Omental fat pad (tissue), 3 donors: ENCODE measurements at regions not wholly inside any gene's neighbourhood (a gene's known extent, or its start where the extent isn't known, plus 50 kb on each side); places are given as distances from the start of the nearest gene placed in this dataset.
"Not testable (repeated sequence)": the region's sequence is repeated elsewhere in the genome, so short reads cannot be mapped to it uniquely, and the experiment has no call there.

Experiments used
- ATAC-seq: fragments of 150-250 bp; one replicate; pipeline ENCODE4 v1.9.1; 2016; ENCODE audit warnings: mild to moderate bottlenecking, moderate library complexity; ENCODE audit not compliant: low FRiP score
- DNase-seq: peaks from one replicate; pipeline ENCODE4 v3.0.0-alpha.2; 2019; ENCODE audit warnings: low spot score
- TF ChIP-seq, protein P1 (sequence below), 3 donors: fragments of 450-650 bp; IDR thresholded peaks; one replicate each; pipeline ENCODE4 v1.5.1; 2016 to 2017; ENCODE audit warnings: antibody characterized with exemption in 3 of 3, mild to moderate bottlenecking in 3 of 3, moderate library complexity in 2 of 3

DNA sequence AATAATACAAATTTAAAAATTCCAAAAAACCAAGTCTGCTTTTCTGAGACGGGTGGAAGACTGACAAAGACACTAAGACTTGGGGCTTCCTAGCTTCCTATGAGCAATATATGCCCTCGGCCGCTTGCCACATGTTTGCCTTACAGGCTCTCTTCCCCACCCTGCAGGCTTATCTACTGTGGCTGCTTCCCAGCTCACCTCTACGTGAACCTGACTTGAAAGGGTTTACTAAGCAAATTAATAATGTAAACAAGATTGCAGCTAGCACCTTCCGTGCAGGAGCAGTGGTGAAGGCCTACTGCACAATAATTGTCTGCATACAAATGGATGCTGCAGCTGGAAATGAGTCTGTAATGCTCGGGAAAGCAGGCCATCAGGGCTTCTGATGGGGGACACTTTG lies 152.9 kb upstream of the DAB1 start:
- TF ChIP-seq, protein P1, sequence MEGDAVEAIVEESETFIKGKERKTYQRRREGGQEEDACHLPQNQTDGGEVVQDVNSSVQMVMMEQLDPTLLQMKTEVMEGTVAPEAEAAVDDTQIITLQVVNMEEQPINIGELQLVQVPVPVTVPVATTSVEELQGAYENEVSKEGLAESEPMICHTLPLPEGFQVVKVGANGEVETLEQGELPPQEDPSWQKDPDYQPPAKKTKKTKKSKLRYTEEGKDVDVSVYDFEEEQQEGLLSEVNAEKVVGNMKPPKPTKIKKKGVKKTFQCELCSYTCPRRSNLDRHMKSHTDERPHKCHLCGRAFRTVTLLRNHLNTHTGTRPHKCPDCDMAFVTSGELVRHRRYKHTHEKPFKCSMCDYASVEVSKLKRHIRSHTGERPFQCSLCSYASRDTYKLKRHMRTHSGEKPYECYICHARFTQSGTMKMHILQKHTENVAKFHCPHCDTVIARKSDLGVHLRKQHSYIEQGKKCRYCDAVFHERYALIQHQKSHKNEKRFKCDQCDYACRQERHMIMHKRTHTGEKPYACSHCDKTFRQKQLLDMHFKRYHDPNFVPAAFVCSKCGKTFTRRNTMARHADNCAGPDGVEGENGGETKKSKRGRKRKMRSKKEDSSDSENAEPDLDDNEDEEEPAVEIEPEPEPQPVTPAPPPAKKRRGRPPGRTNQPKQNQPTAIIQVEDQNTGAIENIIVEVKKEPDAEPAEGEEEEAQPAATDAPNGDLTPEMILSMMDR (IDR thresholded peaks at IDR 0.05), result no peak
- DNase-seq (no peak), ATAC-seq (no peak)

DNA sequence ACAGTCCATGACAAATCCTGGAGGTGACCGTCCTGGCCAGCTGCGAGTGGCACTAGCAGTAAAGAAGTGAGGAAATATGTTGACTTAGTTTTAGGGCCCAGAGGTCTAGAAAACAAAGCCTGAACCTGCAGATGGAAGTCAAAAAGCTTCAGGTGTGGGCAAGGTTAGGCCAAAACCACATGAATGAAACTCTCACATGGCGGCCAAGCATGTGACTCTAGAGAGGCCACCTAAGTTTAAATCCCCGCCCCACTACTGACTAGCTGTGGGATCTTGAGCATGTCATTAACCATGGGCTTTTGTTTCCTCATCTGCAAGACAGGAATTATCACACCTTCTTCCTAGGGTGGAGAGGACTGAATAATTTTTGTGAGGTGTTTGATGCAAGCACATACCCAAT lies 148.2 kb upstream of the DAB1 start:
- ATAC-seq (no peak), DNase-seq (no peak)
- TF ChIP-seq, protein P1 (IDR thresholded peaks at IDR 0.05), result no peak

DNA sequence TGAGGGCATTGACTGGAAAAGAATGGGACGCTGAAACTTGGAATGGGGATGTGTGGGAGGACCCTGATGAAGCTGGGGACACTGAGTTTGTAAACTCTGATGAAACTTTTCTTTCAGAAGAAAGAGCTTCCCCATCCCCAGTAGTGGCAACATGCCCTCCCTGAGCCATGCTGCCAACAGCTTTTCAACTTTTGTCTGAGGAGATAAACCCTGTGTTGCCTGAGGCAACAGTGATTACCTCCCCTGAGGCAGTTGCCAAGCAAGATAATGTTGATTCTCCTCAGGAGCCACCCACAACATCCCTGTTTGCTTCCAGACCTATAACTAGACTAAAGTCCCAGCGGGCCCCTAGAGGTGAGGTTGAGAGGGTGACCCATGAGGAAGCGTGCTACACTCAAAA lies 134.2 kb upstream of the DAB1 start:
- DNase-seq, ATAC-seq: not testable (repeated sequence)

GRCh38 chr1:57553666-57554065 lies 129.8 kb upstream of the DAB1 start:
- ATAC-seq (no peak), DNase-seq (no peak)
- TF ChIP-seq, protein P1 (IDR thresholded peaks at IDR 0.05), result no peak

DNA sequence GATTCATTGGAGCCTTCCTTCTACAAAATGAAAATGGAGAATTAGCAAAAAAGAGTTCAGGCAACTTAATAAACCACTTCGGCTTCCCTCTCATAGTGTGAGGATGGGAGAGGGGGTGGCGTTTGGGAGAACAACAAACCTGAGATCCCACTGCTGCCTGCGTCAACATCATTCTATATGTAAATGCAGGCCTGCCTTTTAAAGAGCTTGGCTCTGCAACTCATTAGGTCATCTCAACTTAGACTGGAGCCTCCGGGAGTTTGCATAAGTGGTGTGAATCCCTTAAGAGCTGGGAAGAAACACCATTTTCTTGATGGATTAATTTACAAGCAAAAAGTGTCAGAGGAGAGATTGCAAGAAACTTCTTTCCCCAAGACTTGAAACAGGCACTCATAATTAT lies 127.6 kb upstream of the DAB1 start:
- DNase-seq (no peak), ATAC-seq (no peak)
- TF ChIP-seq, protein P1 (IDR thresholded peaks at IDR 0.05), result no peak

GRCh38 chr1:57550092-57550491 lies 126.2 kb upstream of the DAB1 start:
- TF ChIP-seq, protein P1 (IDR thresholded peaks at IDR 0.05), result no peak
- ATAC-seq (no peak), DNase-seq (no peak)

DNA sequence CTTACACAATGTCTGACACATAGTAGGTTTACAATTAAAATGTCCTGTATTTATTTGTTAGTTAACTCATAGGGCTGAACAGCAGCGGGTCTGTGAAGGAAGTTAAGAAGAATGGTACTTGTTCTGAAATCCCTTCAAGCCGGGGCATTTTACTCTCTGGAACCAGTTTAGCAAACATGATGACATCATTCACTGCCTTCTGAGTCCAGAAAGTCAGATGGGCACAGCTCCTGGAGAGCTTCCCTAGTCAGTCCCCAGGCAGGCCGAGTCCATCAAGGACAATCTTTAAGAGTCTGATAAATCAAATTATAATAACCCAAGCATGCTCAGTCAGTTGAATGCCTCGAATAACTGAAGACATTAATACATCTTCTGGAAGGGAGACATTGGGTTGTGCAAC lies 125.4 kb upstream of the DAB1 start:
- TF ChIP-seq, protein P1 (IDR thresholded peaks at IDR 0.05), result no peak
- ATAC-seq (no peak), DNase-seq (no peak)
